Panc1 (cell line): ENCODE measurements at regions not wholly inside any gene's neighbourhood (a gene's known extent, or its start where the extent isn't known, plus 50 kb on each side); places are given as distances from the start of the nearest gene placed in this dataset.

ENCODE experiments used
- CTCF ChIP-seq: fragments of 450-650 bp; IDR thresholded peaks from 2 replicates; pipeline ENCODE4 v1.5.1; 2017; ENCODE audit warnings: mild to moderate bottlenecking
- POLR2AphosphoS5 ChIP-seq: IDR thresholded peaks from 2 replicates; pipeline ENCODE4 v1.6.1; 2012; ENCODE audit warnings: mild to moderate bottlenecking, low read depth, low read length, moderate library complexity
- REST ChIP-seq, 2 experiments: IDR thresholded peaks; 2 replicates each; pipeline ENCODE4 v1.6.1; 2011 to 2012; ENCODE audit warnings: low read depth in 2 of 2, control low read depth in 1 of 2, low read length in 1 of 2, mild to moderate bottlenecking in 1 of 2, moderate library complexity in 1 of 2; ENCODE audit not compliant: insufficient read depth in 1 of 2
- SIN3A ChIP-seq: IDR thresholded peaks from 2 replicates; pipeline ENCODE4 v1.6.1; 2012; ENCODE audit warnings: low read depth, mild to moderate bottlenecking, low read length, moderate library complexity, borderline replicate concordance; ENCODE audit not compliant: insufficient read depth
- TCF7L2 ChIP-seq: IDR thresholded peaks from 2 replicates; pipeline ENCODE4 v1.6.1; 2011; ENCODE audit warnings: mild to moderate bottlenecking, low read depth, low read length, inconsistent platforms

GRCh38 chr4:4603592-4603991, 61.7 kb upstream of the STX18 start:
- no peak for TF ChIP-seq CTCF
- no peak for TF ChIP-seq TCF7L2
- TF ChIP-seq POLR2AphosphoS5 = no peak
- no peak for TF ChIP-seq SIN3A
- no peak for TF ChIP-seq REST (IDR thresholded peaks at IDR 0.05; ENCODE audit: insufficient read depth in 1 of 2, low read depth in 2 of 2, low read length in 1 of 2)
